HepG2 (cell line): ENCODE measurements at regions not wholly inside any gene's neighbourhood (a gene's known extent, or its start where the extent isn't known, plus 50 kb on each side); places are given as distances from the start of the nearest gene placed in this dataset.

Source experiments
- ATAC-seq: fragments of 200-7000 bp; cut with Tn5 transposase; 3 replicates; pipeline ENCODE4 v1.9.1; 2020; ENCODE audit warnings: mild to moderate bottlenecking, moderate library complexity
- BruUV-seq: library from RNA; stranded (reverse); fragments of 400-500 nt; replicated peaks from 2 replicates; lab custom pipeline; 2021; lab: Mats Ljungman, UMichigan
- CTCF ChIA-PET: fragments of 300-600 bp; formaldehyde crosslinking; extraction: SDS; loops from one replicate; lab custom pipeline; 2021; ENCODE audit warnings: low total read pairs, inconsistent platforms, low intra/inter-chr PET ratio; lab: Yijun Ruan, JAX
- POLR2A ChIA-PET: fragments of 350-600 bp; sonication (Branson Sonifier 250); formaldehyde crosslinking; loops from one replicate; lab custom pipeline; 2020; ENCODE audit warnings: antibody characterized with exemption, inconsistent platforms; lab: Yijun Ruan, JAX
- DNase-seq: peaks from one replicate; pipeline ENCODE4 v3.0.0-alpha.2; 2015; ENCODE audit warnings: low spot score
- FAIRE-seq: peaks from 3 replicates; lab custom pipeline; 2011; peaks lifted over from hg19 to GRCh38; lab: Jason Lieb, UNC
- H2AFZ ChIP-seq: one replicate; pipeline ENCODE4 v1.6.1; 2011; ENCODE audit warnings: low read length, inconsistent platforms
- H3K27ac ChIP-seq: fragments of 300-600 bp; 3 replicates; pipeline ENCODE4 v1.8.0; 2011; ENCODE audit warnings: mixed run types, mild to moderate bottlenecking, mixed read lengths, low read length, inconsistent platforms; ENCODE audit not compliant: insufficient read depth; ENCODE audit errors: extremely low read length
- H3K27me3 ChIP-seq, 2 experiments: fragments of 200-600 bp in 1 of 2; 2 replicates in 1 of 2; 3 replicates in 1 of 2; pipeline versions ENCODE4 v1.6.0 to v1.8.0; 2011; ENCODE audit warnings: low read length in 2 of 2, mild to moderate bottlenecking in 2 of 2, moderate library complexity in 2 of 2, inconsistent platforms in 1 of 2; ENCODE audit not compliant: insufficient read depth in 2 of 2, control insufficient read depth in 1 of 2
- H3K36me3 ChIP-seq, 2 experiments: fragments of 200-600 bp in 1 of 2; replicated peaks in 1 of 2; 2 replicates in 1 of 2; 3 replicates in 1 of 2; pipeline versions ENCODE4 v1.5.1 to v1.8.0; 2011; ENCODE audit warnings: low read length in 2 of 2, inconsistent platforms in 1 of 2; ENCODE audit not compliant: insufficient read depth in 2 of 2, control insufficient read depth in 1 of 2
- H3K4me1 ChIP-seq: 2 replicates; pipeline ENCODE4 v1.5.1; 2012; ENCODE audit warnings: low read length, inconsistent platforms; ENCODE audit not compliant: insufficient read depth
- H3K4me2 ChIP-seq: 2 replicates; pipeline ENCODE4 v1.6.0; 2011; ENCODE audit warnings: low read depth, low read length, inconsistent platforms
- H3K4me3 ChIP-seq, 3 experiments: fragments of 200-600 bp in 1 of 3; sonication (generic), shearing (Covaris generic) in 1 of 3; replicated peaks in 1 of 3; 2 replicates each; pipeline ENCODE4 v1.5.1; 2011 to 2016; ENCODE audit warnings: low read length in 3 of 3, inconsistent platforms in 2 of 3, low read depth in 2 of 3, mild to moderate bottlenecking in 2 of 3, control low read depth in 1 of 3, mixed read lengths in 1 of 3; ENCODE audit not compliant: insufficient read depth in 1 of 3
- H3K79me2 ChIP-seq: one replicate; pipeline ENCODE4 v1.6.1; 2011; ENCODE audit warnings: low read length, inconsistent platforms; ENCODE audit not compliant: insufficient read depth
- H3K9ac ChIP-seq: 2 replicates; pipeline ENCODE4 v1.6.0; 2011; ENCODE audit warnings: mild to moderate bottlenecking, low read depth, low read length, inconsistent platforms; ENCODE audit not compliant: insufficient read depth
- H3K9me3 ChIP-seq: 2 replicates; pipeline ENCODE4 v1.5.1; 2012; ENCODE audit warnings: mild to moderate bottlenecking, low read length
- H4K20me1 ChIP-seq: 2 replicates; pipeline ENCODE4 v1.6.0; 2011; ENCODE audit warnings: inconsistent platforms, mild to moderate bottlenecking, low read length, moderate library complexity; ENCODE audit not compliant: insufficient read depth
- GZF1 ChIP-seq: sonication (generic); formaldehyde crosslinking; IDR thresholded peaks from 2 replicates; pipeline ENCODE4 v1.5.1; 2020; ENCODE audit warnings: mild to moderate bottlenecking, missing genetic modification reagents
- HMG20B ChIP-seq: conservative IDR thresholded peaks from 2 replicates; pipeline ENCODE4 v1.6.1; 2016; ENCODE audit warnings: missing genetic modification reagents, missing compliant biosample characterization
- HMGA1 ChIP-seq: sonication (generic); formaldehyde crosslinking; conservative IDR thresholded peaks from 2 replicates; pipeline ENCODE4 v1.4.0; 2020; ENCODE audit warnings: missing genetic modification reagents
- KDM3A ChIP-seq: IDR thresholded peaks from 2 replicates; pipeline ENCODE4 v1.6.1; 2018; ENCODE audit warnings: low read depth, missing compliant biosample characterization
- LCORL ChIP-seq, 2 experiments: fragments of 450-650 bp in 1 of 2; sonication (generic) in 1 of 2; formaldehyde crosslinking in 1 of 2; IDR thresholded peaks; 2 replicates each; pipeline versions ENCODE4 v1.5.0 to v1.6.1; 2017 to 2020; ENCODE audit warnings: antibody characterized with exemption in 1 of 2, missing genetic modification reagents in 1 of 2
- PAWR ChIP-seq: sonication (generic); formaldehyde crosslinking; IDR thresholded peaks from 2 replicates; pipeline ENCODE4 v1.4.0; 2020; ENCODE audit warnings: missing genetic modification reagents, mild to moderate bottlenecking, borderline replicate concordance
- POGK ChIP-seq: sonication (generic); formaldehyde crosslinking; conservative IDR thresholded peaks from 2 replicates; pipeline ENCODE4 v1.8.0; 2022; ENCODE audit warnings: mild to moderate bottlenecking, moderate library complexity, missing genetic modification reagents
- RFX1 ChIP-seq: fragments of 450-650 bp; IDR thresholded peaks from 2 replicates; pipeline ENCODE4 v1.6.1; 2017
- SOX5 ChIP-seq: IDR thresholded peaks from 2 replicates; pipeline ENCODE4 v1.6.1; 2016; ENCODE audit warnings: borderline replicate concordance
- TFE3 ChIP-seq: IDR thresholded peaks from 2 replicates; pipeline ENCODE4 v1.6.1; 2016
- ZNF143 ChIP-seq: sonication (generic); formaldehyde crosslinking; IDR thresholded peaks from 2 replicates; pipeline ENCODE4 v1.4.0; 2020; ENCODE audit warnings: missing genetic modification reagents
- ZNF446 ChIP-seq: sonication (generic); formaldehyde crosslinking; IDR thresholded peaks from 2 replicates; pipeline ENCODE4 v1.5.0; 2020; ENCODE audit warnings: mild to moderate bottlenecking, missing genetic modification reagents
- ZNF503 ChIP-seq: sonication (generic); formaldehyde crosslinking; IDR thresholded peaks from 2 replicates; pipeline ENCODE4 v1.4.0; 2020; ENCODE audit warnings: missing genetic modification reagents
- ZNF761 ChIP-seq: sonication (generic); formaldehyde crosslinking; conservative IDR thresholded peaks from 2 replicates; pipeline ENCODE4 v1.4.0; 2020; ENCODE audit warnings: mild to moderate bottlenecking, missing genetic modification reagents
- WGBS: methylation state at CpG from one replicate; pipeline ENCODE4 v1.1.6; 2017; ENCODE audit warnings: low lambda C conversion rate; 5-methylcytosine and 5-hydroxymethylcytosine counted together
- in situ Hi-C: cut with HindIII; loops from 2 replicates; pipeline ENCODE4 v1.10.0; 2017; ENCODE audit warnings: low pct_unique_long_range_greater_than_20kb; ENCODE audit not compliant: extremely low pct_ligation_motif_present
- intact Hi-C: fragments of 100-400 bp; cut with micrococcal nuclease; formaldehyde crosslinking; loops from one replicate; pipeline ENCODE4 v1.10.0; 2022; ENCODE audit not compliant: unreplicated experiment

- CTCF ChIA-PET = no interaction called here
- 34% methylated on average over 5 of the region's 5 CpGs for WGBS
- Histone ChIP-seq H3K27ac (no peak overlapping the region), H3K79me2 (no peaks in the 10 kb centered on the region), H3K4me3 (no peak overlapping the region), H4K20me1 (no peaks in the 10 kb centered on the region), H2AFZ (no peak overlapping the region), H3K4me2 (no peak overlapping the region), H3K9me3 (no peaks in the 10 kb centered on the region), H3K36me3 (no peaks in the 10 kb centered on the region), H3K27me3 (peaks cover 0 to 8% of the 10 kb centered on the region in 2 experiments; a peak in 2 of 5 replicates), H3K4me1 (peaks cover 9% of the 10 kb centered on the region; the same call in 1 of the 2 replicates), H3K9ac (no peak overlapping the region)
- DNase-seq = no peak
- no peak for ATAC-seq
- no peak for FAIRE-seq
- POLR2A ChIA-PET = no interaction called here
- TF ChIP-seq LCORL (IDR thresholded peaks at IDR 0.05) = peak; percentile 11; the same call in 1 of the 2 replicates
- no peak for TF ChIP-seq LCORL (CRISPR knock-in tag; IDR thresholded peaks at IDR 0.05)
- no peak for TF ChIP-seq ZNF503 (CRISPR knock-in tag)
- BruUV-seq = no TSS peak
- in situ Hi-C loops = no loop called here
- intact Hi-C loops = no loop called here
These were observed 63.9 kb upstream of the VASH1 start for GRCh38 chr14:76697246-76697905.

- intact Hi-C loops = no loop called here
- CTCF ChIA-PET = no interaction called here
- DNase-seq = no peak
- TF ChIP-seq POGK (CRISPR knock-in tag) = no peak
- TF ChIP-seq KDM3A = no peak
- TF ChIP-seq TFE3 (CRISPR knock-in tag) = no peak
- TF ChIP-seq PAWR (CRISPR knock-in tag) = no peak
- no peak for TF ChIP-seq HMG20B (CRISPR knock-in tag)
- no peak for TF ChIP-seq ZNF446 (CRISPR knock-in tag)
- TF ChIP-seq SOX5 = no peak
- TF ChIP-seq GZF1 (CRISPR knock-in tag) = no peak
- no peak for TF ChIP-seq ZNF143
- TF ChIP-seq ZNF761 (CRISPR knock-in tag) = no peak
- no peak for TF ChIP-seq RFX1
- TF ChIP-seq HMGA1 (CRISPR knock-in tag) = no peak
These were observed 63.1 kb upstream of the VASH1 start for GRCh38 chr14:76698191-76698590.

More at GRCh38 chr14:76698191-76698590, 63.1 kb upstream of the VASH1 start:
- Histone ChIP-seq H3K36me3 (no peaks in the 10 kb centered on the region), H3K9ac (no peak overlapping the region), H3K4me3 (no peak overlapping the region), H3K79me2 (no peaks in the 10 kb centered on the region), H3K4me2 (no peak overlapping the region), H2AFZ (no peak overlapping the region), H3K4me1 (peaks cover 9% of the 10 kb centered on the region; the same call in 1 of the 2 replicates), H3K27ac (no peak overlapping the region), H3K27me3 (peaks cover 0 to 8% of the 10 kb centered on the region in 2 experiments; a peak in 2 of 5 replicates), H4K20me1 (no peaks in the 10 kb centered on the region), H3K9me3 (no peaks in the 10 kb centered on the region)
- no peak for ATAC-seq
- BruUV-seq = no TSS peak
- in situ Hi-C loops = no loop called here
- no peak for FAIRE-seq
- POLR2A ChIA-PET = no interaction called here
- WGBS = 100% methylated on average over 3 of the region's 4 CpGs
